HCT116 (cell line): ENCODE measurements at regions not wholly inside any gene's neighbourhood (a gene's known extent, or its start where the extent isn't known, plus 50 kb on each side); places are given as distances from the start of the nearest gene placed in this dataset.

Source experiments
- ATAC-seq: fragments of 200-7000 bp; cut with Tn5 transposase; 2 replicates; pipeline ENCODE4 v1.9.1; 2020; ENCODE audit warnings: mild to moderate bottlenecking, moderate library complexity
- BruUV-seq: library from RNA; stranded (reverse); fragments of 400-500 nt; replicated peaks from 2 replicates; lab custom pipeline; 2021; lab: Mats Ljungman, UMichigan
- CTCF ChIA-PET: fragments of 300-600 bp; sonication (Branson Sonifier 250); formaldehyde crosslinking; loops from one replicate; lab custom pipeline; 2021; ENCODE audit warnings: antibody characterized with exemption; lab: Charles Lee
- POLR2A ChIA-PET: fragments of 300-600, 350-600 bp; sonication (Branson Sonifier 250); formaldehyde crosslinking; loops from one replicate; lab custom pipeline; 2021; ENCODE audit warnings: antibody characterized with exemption; lab: Charles Lee
- RAD21 ChIA-PET, 2 experiments: fragments of 300-600 bp; sonication (Branson Sonifier 250); formaldehyde crosslinking; loops; one replicate each; lab custom pipeline; 2023; ENCODE audit warnings: low total read pairs in 2 of 2; ENCODE audit not compliant: uncharacterized antibody in 2 of 2, unreplicated experiment in 2 of 2, low non-redundant PET in 1 of 2; lab: Charles Lee
- DNase-seq: peaks from one replicate; pipeline ENCODE4 v3.0.0-alpha.2; 2010; ENCODE audit warnings: low read depth, low spot score
- H2AFZ ChIP-seq: fragments of 200-600 bp; shearing (Covaris generic), sonication (generic); 2 replicates; pipeline ENCODE4 v1.6.1; 2017; ENCODE audit warnings: low read depth, mixed run types, mixed read lengths, antibody characterized with exemption, low read length; ENCODE audit not compliant: poor library complexity, severe bottlenecking
- H3K27ac ChIP-seq: 2 replicates; pipeline ENCODE4 v1.5.1; 2012; ENCODE audit warnings: low read depth, low read length
- H3K27me3 ChIP-seq: fragments of 200-600 bp; sonication (generic); 2 replicates; pipeline ENCODE4 v1.6.1; 2016; ENCODE audit warnings: mixed run types, low read length, mixed read lengths; ENCODE audit not compliant: insufficient read depth
- H3K36me3 ChIP-seq, 2 experiments: fragments of 200-500 bp in 1 of 2; fragments of 200-600 bp in 1 of 2; sonication (Bioruptor generic) in 1 of 2; sonication (generic) in 1 of 2; 2 replicates each; pipeline versions ENCODE4 v1.5.1 to v1.6.1; 2014 to 2016; ENCODE audit warnings: low read length in 2 of 2, inconsistent platforms in 1 of 2, mixed read lengths in 1 of 2, mixed run types in 1 of 2; ENCODE audit not compliant: insufficient read depth in 2 of 2, control insufficient read depth in 1 of 2
- H3K4me1 ChIP-seq, 2 experiments: fragments of 200-600 bp in 1 of 2; sonication (generic) in 1 of 2; 2 replicates each; pipeline versions ENCODE4 v1.5.1 to v1.6.1; 2012 to 2017; ENCODE audit warnings: low read length in 2 of 2, inconsistent platforms in 1 of 2, mild to moderate bottlenecking in 1 of 2, mixed read lengths in 1 of 2, mixed run types in 1 of 2, moderate library complexity in 1 of 2; ENCODE audit not compliant: insufficient read depth in 2 of 2, control insufficient read depth in 1 of 2
- H3K4me2 ChIP-seq: fragments of 200-600 bp; sonication (generic); 2 replicates; pipeline ENCODE4 v1.6.1; 2017; ENCODE audit warnings: mixed run types, low read length, mixed read lengths
- H3K4me3 ChIP-seq, 2 experiments: fragments of 200-600 bp in 1 of 2; sonication (generic) in 1 of 2; replicated peaks in 1 of 2; 2 replicates each; pipeline ENCODE4 v1.5.1; 2011 to 2016; ENCODE audit warnings: low read length in 2 of 2, control low read depth in 1 of 2, low read depth in 1 of 2, mild to moderate bottlenecking in 1 of 2, mixed read lengths in 1 of 2, mixed run types in 1 of 2
- H3K79me2 ChIP-seq: fragments of 200-600 bp; sonication (generic); 2 replicates; pipeline ENCODE4 v1.6.1; 2017; ENCODE audit warnings: mild to moderate bottlenecking, mixed run types, low read length, moderate library complexity, mixed read lengths; ENCODE audit not compliant: insufficient read depth
- H3K9ac ChIP-seq: fragments of 200-600 bp; sonication (generic); 2 replicates; pipeline ENCODE4 v1.6.1; 2016; ENCODE audit warnings: low read length, mixed read lengths
- H3K9me2 ChIP-seq: fragments of 200-600 bp; sonication (generic), shearing (Covaris generic); 2 replicates; pipeline ENCODE4 v1.6.1; 2017; ENCODE audit warnings: mixed run types, mild to moderate bottlenecking, moderate library complexity; ENCODE audit not compliant: insufficient read depth
- H3K9me3 ChIP-seq, 2 experiments: fragments of 200-500 bp in 1 of 2; fragments of 200-600 bp in 1 of 2; sonication (Bioruptor generic) in 1 of 2; sonication (generic) in 1 of 2; 2 replicates each; pipeline ENCODE4 v1.6.1; 2014 to 2017; ENCODE audit warnings: low read length in 2 of 2, mixed read lengths in 2 of 2, inconsistent platforms in 1 of 2, low read depth in 1 of 2, mild to moderate bottlenecking in 1 of 2, mixed run types in 1 of 2, moderate library complexity in 1 of 2; ENCODE audit not compliant: control insufficient read depth in 1 of 2, insufficient read depth in 1 of 2
- H4K20me1 ChIP-seq: fragments of 200-600 bp; sonication (generic), shearing (Covaris generic); 2 replicates; pipeline ENCODE4 v1.6.1; 2017; ENCODE audit warnings: mixed run types, mild to moderate bottlenecking, moderate library complexity; ENCODE audit not compliant: insufficient read depth
- CBX3 ChIP-seq: IDR thresholded peaks from 2 replicates; pipeline ENCODE4 v1.6.1; 2012; ENCODE audit warnings: low read depth
- CEBPB ChIP-seq: IDR thresholded peaks from 2 replicates; pipeline ENCODE4 v1.6.1; 2012; ENCODE audit warnings: low read depth
- EGR1 ChIP-seq: IDR thresholded peaks from 2 replicates; pipeline ENCODE4 v1.6.1; 2012; ENCODE audit warnings: low read depth
- ELF1 ChIP-seq: IDR thresholded peaks from 2 replicates; pipeline ENCODE4 v1.6.1; 2012; ENCODE audit warnings: low read depth, borderline replicate concordance
- EZH2 ChIP-seq: fragments of 200-600 bp; sonication (generic); IDR thresholded peaks from 2 replicates; pipeline ENCODE4 v1.6.1; 2017; ENCODE audit warnings: antibody characterized with exemption, mixed run types
- JUND ChIP-seq: IDR thresholded peaks from 2 replicates; pipeline ENCODE4 v1.6.1; 2012
- MAX ChIP-seq: IDR thresholded peaks from 2 replicates; pipeline ENCODE4 v1.6.1; 2012
- POLR2A ChIP-seq: IDR thresholded peaks from 2 replicates; pipeline ENCODE4 v1.7.0; 2011; ENCODE audit warnings: borderline replicate concordance; ENCODE audit not compliant: insufficient read depth, insufficient read length; ENCODE audit errors: extremely low read depth
- POLR2AphosphoS5 ChIP-seq: IDR thresholded peaks from 2 replicates; pipeline ENCODE4 v1.6.1; 2011; ENCODE audit warnings: mild to moderate bottlenecking, low read depth, low read length, moderate library complexity
- RAD21 ChIP-seq: IDR thresholded peaks from 2 replicates; pipeline ENCODE4 v1.6.1; 2012; ENCODE audit warnings: low read depth, mild to moderate bottlenecking
- SRF ChIP-seq: IDR thresholded peaks from 2 replicates; pipeline ENCODE4 v1.6.1; 2012; ENCODE audit warnings: low read depth
- TCF7L2 ChIP-seq: IDR thresholded peaks from 2 replicates; pipeline ENCODE4 v1.7.0; 2011; ENCODE audit warnings: borderline replicate concordance, inconsistent platforms; ENCODE audit not compliant: insufficient read depth, insufficient read length; ENCODE audit errors: extremely low read depth
- YY1 ChIP-seq: IDR thresholded peaks from 2 replicates; pipeline ENCODE4 v1.6.1; 2011; ENCODE audit warnings: low read length, low read depth, moderate library complexity, mild to moderate bottlenecking; ENCODE audit not compliant: insufficient replicate concordance; ENCODE audit errors: extremely low read depth
- ZFX ChIP-seq: fragments of 450-650 bp; IDR thresholded peaks from 2 replicates; pipeline ENCODE4 v1.6.1; 2017
- intact Hi-C: fragments of 100-400 bp; cut with micrococcal nuclease; formaldehyde crosslinking; loops from 2 replicates; pipeline ENCODE4 v1.10.0; 2022
- TF ChIP-seq, protein P1 (sequence below): IDR thresholded peaks from 2 replicates; pipeline ENCODE4 v1.6.1; 2012
- TF ChIP-seq, protein P2 (sequence below): IDR thresholded peaks from 2 replicates; pipeline ENCODE4 v1.6.1; 2012; ENCODE audit warnings: low read depth
- TF ChIP-seq, protein P3 (sequence below), 3 experiments: fragments of 200-600 bp in 1 of 3; sonication (generic) in 1 of 3; IDR thresholded peaks in 2 of 3; conservative IDR thresholded peaks in 1 of 3; 2 replicates each; pipeline ENCODE4 v1.5.1; 2012 to 2017; ENCODE audit warnings: low read depth in 2 of 3, low read length in 2 of 3, antibody characterized with exemption in 1 of 3, borderline replicate concordance in 1 of 3, control low read depth in 1 of 3, mild to moderate bottlenecking in 1 of 3, mixed read lengths in 1 of 3, mixed run types in 1 of 3, moderate library complexity in 1 of 3; ENCODE audit not compliant: insufficient read depth in 1 of 3

- Histone ChIP-seq H3K9me2 (no peaks in the 10 kb centered on the region), H4K20me1 (no peaks in the 10 kb centered on the region), H2AFZ (no peak overlapping the region), H3K4me2 (no peak overlapping the region), H3K27me3 (no peaks in the 10 kb centered on the region), H3K4me1 (no peaks in the 10 kb centered on the region), H3K9ac (no peak overlapping the region), H3K27ac (no peak overlapping the region), H3K9me3 (no peaks in the 10 kb centered on the region), H3K79me2 (no peaks in the 10 kb centered on the region), H3K4me3 (no peak overlapping the region), H3K36me3 (no peaks in the 10 kb centered on the region)
- TF ChIP-seq TCF7L2 (no peak), RAD21 (no peak), MAX (no peak), JUND (no peak), CEBPB (no peak), CBX3 (no peak), EGR1 (no peak), SRF (no peak), ELF1 (no peak), YY1 (no peak), ZFX (no peak), EZH2 (no peak), POLR2AphosphoS5 (no peak), POLR2A (no peak)
- TF ChIP-seq, protein P1, sequence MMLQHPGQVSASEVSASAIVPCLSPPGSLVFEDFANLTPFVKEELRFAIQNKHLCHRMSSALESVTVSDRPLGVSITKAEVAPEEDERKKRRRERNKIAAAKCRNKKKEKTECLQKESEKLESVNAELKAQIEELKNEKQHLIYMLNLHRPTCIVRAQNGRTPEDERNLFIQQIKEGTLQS: no peak
- TF ChIP-seq, protein P2, sequence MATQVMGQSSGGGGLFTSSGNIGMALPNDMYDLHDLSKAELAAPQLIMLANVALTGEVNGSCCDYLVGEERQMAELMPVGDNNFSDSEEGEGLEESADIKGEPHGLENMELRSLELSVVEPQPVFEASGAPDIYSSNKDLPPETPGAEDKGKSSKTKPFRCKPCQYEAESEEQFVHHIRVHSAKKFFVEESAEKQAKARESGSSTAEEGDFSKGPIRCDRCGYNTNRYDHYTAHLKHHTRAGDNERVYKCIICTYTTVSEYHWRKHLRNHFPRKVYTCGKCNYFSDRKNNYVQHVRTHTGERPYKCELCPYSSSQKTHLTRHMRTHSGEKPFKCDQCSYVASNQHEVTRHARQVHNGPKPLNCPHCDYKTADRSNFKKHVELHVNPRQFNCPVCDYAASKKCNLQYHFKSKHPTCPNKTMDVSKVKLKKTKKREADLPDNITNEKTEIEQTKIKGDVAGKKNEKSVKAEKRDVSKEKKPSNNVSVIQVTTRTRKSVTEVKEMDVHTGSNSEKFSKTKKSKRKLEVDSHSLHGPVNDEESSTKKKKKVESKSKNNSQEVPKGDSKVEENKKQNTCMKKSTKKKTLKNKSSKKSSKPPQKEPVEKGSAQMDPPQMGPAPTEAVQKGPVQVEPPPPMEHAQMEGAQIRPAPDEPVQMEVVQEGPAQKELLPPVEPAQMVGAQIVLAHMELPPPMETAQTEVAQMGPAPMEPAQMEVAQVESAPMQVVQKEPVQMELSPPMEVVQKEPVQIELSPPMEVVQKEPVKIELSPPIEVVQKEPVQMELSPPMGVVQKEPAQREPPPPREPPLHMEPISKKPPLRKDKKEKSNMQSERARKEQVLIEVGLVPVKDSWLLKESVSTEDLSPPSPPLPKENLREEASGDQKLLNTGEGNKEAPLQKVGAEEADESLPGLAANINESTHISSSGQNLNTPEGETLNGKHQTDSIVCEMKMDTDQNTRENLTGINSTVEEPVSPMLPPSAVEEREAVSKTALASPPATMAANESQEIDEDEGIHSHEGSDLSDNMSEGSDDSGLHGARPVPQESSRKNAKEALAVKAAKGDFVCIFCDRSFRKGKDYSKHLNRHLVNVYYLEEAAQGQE: no peak
- TF ChIP-seq, protein P3, sequence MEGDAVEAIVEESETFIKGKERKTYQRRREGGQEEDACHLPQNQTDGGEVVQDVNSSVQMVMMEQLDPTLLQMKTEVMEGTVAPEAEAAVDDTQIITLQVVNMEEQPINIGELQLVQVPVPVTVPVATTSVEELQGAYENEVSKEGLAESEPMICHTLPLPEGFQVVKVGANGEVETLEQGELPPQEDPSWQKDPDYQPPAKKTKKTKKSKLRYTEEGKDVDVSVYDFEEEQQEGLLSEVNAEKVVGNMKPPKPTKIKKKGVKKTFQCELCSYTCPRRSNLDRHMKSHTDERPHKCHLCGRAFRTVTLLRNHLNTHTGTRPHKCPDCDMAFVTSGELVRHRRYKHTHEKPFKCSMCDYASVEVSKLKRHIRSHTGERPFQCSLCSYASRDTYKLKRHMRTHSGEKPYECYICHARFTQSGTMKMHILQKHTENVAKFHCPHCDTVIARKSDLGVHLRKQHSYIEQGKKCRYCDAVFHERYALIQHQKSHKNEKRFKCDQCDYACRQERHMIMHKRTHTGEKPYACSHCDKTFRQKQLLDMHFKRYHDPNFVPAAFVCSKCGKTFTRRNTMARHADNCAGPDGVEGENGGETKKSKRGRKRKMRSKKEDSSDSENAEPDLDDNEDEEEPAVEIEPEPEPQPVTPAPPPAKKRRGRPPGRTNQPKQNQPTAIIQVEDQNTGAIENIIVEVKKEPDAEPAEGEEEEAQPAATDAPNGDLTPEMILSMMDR (IDR thresholded peaks at IDR 0.05 in 2 of 3, conservative IDR thresholded peaks at IDR 0.05 in 1 of 3; ENCODE audit: borderline replicate concordance in 1 of 3, insufficient read depth in 1 of 3, low read depth in 2 of 3, low read length in 2 of 3): no peak
- no peak for DNase-seq
- no peak for ATAC-seq
- CTCF ChIA-PET: no interaction called here
- BruUV-seq: no TSS peak
- POLR2A ChIA-PET: no interaction called here
- RAD21 ChIA-PET: interaction anchor here in 1 of 2 experiments (0.7 kb wide), 1 partner anchor 1216 kb away, joined by 3 read pairs; no protein-coding TSS in a partner anchor
- intact Hi-C loops: no loop called here
These were observed 322.5 kb downstream of the NFIB start for GRCh38 chr9:13991395-13991794.
